HEK293 (cell line): ENCODE measurements at regions not wholly inside any gene's neighbourhood (a gene's known extent, or its start where the extent isn't known, plus 50 kb on each side); places are given as distances from the start of the nearest gene placed in this dataset.

Source experiments
- CTCF ChIA-PET: fragments of 350-600 bp; formaldehyde crosslinking; extraction: SDS; loops from one replicate; lab custom pipeline; 2021; ENCODE audit warnings: antibody characterized with exemption; lab: Yijun Ruan, JAX
- POLR2A ChIA-PET: fragments of 300-600 bp; formaldehyde crosslinking; extraction: SDS; loops from one replicate; lab custom pipeline; 2020; ENCODE audit warnings: antibody characterized with exemption, inconsistent platforms; lab: Yijun Ruan, JAX
- H3K27ac ChIP-seq: fragments of 200-500 bp; sonication (Bioruptor generic); 2 replicates; pipeline ENCODE4 v1.5.1; 2014; ENCODE audit warnings: low read depth, low read length, control low read depth, inconsistent platforms; ENCODE audit errors: extremely low read depth
- H3K36me3 ChIP-seq, 2 experiments: fragments of 200-500 bp in 1 of 2; sonication (Bioruptor generic) in 1 of 2; 1 replicate in 1 of 2; 2 replicates in 1 of 2; pipeline ENCODE4 v1.5.1; 2014 to 2017; ENCODE audit warnings: inconsistent platforms in 2 of 2, low read length in 2 of 2; ENCODE audit not compliant: control insufficient read depth in 2 of 2, insufficient read depth in 1 of 2
- H3K4me1 ChIP-seq: fragments of 200-500 bp; sonication (Bioruptor generic); 2 replicates; pipeline ENCODE4 v1.5.1; 2014; ENCODE audit warnings: mild to moderate bottlenecking, low read length, inconsistent platforms; ENCODE audit not compliant: control insufficient read depth, insufficient read depth
- H3K4me3 ChIP-seq: 2 replicates; pipeline ENCODE4 v1.5.1; 2011; ENCODE audit warnings: low read depth, mild to moderate bottlenecking, control low read depth, low read length, moderate library complexity
- H3K9me3 ChIP-seq: fragments of 200-500 bp; sonication (Bioruptor generic); 2 replicates; pipeline ENCODE4 v1.5.1; 2014; ENCODE audit warnings: low read depth, low read length, inconsistent platforms; ENCODE audit not compliant: control insufficient read depth, insufficient read depth
- ATF2 ChIP-seq: fragments of 450-650 bp; formaldehyde crosslinking; IDR thresholded peaks from 2 replicates; pipeline ENCODE4 v1.5.1; 2016; ENCODE audit warnings: missing biosample characterization, missing genetic modification characterization, low read depth
- BCL11B ChIP-seq: fragments of 450-650 bp; formaldehyde crosslinking; IDR thresholded peaks from 2 replicates; pipeline ENCODE4 v1.5.1; 2016; ENCODE audit warnings: low read depth, missing biosample characterization, missing genetic modification characterization
- HOXD13 ChIP-seq: sonication (generic); formaldehyde crosslinking; IDR thresholded peaks from 2 replicates; pipeline ENCODE4 v1.8.0; 2022; ENCODE audit warnings: missing genetic modification reagents, borderline replicate concordance
- MZF1 ChIP-seq: fragments of 450-650 bp; formaldehyde crosslinking; IDR thresholded peaks from 2 replicates; pipeline ENCODE4 v1.5.1; 2017; ENCODE audit warnings: missing biosample characterization, missing genetic modification characterization, borderline replicate concordance
- SP7 ChIP-seq: fragments of 450-650 bp; formaldehyde crosslinking; IDR thresholded peaks from 2 replicates; pipeline ENCODE4 v1.5.1; 2016; ENCODE audit warnings: missing biosample characterization, missing genetic modification characterization
- TRIM28 ChIP-seq: IDR thresholded peaks from 2 replicates; pipeline ENCODE4 v1.6.1; 2011; ENCODE audit warnings: low read length, control low read depth, borderline replicate concordance
- YY2 ChIP-seq: fragments of 450-650 bp; formaldehyde crosslinking; IDR thresholded peaks from 2 replicates; pipeline ENCODE4 v1.5.1; 2016; ENCODE audit warnings: missing biosample characterization, missing genetic modification characterization
- ZFP37 ChIP-seq: fragments of 450-650 bp; formaldehyde crosslinking; IDR thresholded peaks from 2 replicates; pipeline ENCODE4 v1.5.1; 2016; ENCODE audit warnings: missing biosample characterization, missing genetic modification characterization
- ZNF10 ChIP-seq: fragments of 450-650 bp; formaldehyde crosslinking; IDR thresholded peaks from 2 replicates; pipeline ENCODE4 v1.5.1; 2017; ENCODE audit warnings: missing biosample characterization, missing genetic modification characterization
- ZNF133 ChIP-seq: fragments of 450-650 bp; formaldehyde crosslinking; IDR thresholded peaks from 2 replicates; pipeline ENCODE4 v1.5.1; 2016; ENCODE audit warnings: missing biosample characterization, missing genetic modification characterization
- ZNF157 ChIP-seq: fragments of 450-650 bp; formaldehyde crosslinking; IDR thresholded peaks from 2 replicates; pipeline ENCODE4 v1.5.1; 2016; ENCODE audit warnings: missing biosample characterization, missing genetic modification characterization
- ZNF211 ChIP-seq: fragments of 450-650 bp; formaldehyde crosslinking; IDR thresholded peaks from 2 replicates; pipeline ENCODE4 v1.5.1; 2016; ENCODE audit warnings: low read depth, missing biosample characterization, missing genetic modification characterization
- ZNF274 ChIP-seq, 2 experiments: fragments of 200-500 bp in 1 of 2; fragments of 450-650 bp in 1 of 2; sonication (Bioruptor generic) in 1 of 2; formaldehyde crosslinking in 1 of 2; IDR thresholded peaks; 2 replicates each; pipeline versions ENCODE4 v1.5.1 to v1.6.1; 2014 to 2016; ENCODE audit warnings: borderline replicate concordance in 1 of 2, inconsistent platforms in 1 of 2, low read length in 1 of 2, missing biosample characterization in 1 of 2, missing genetic modification characterization in 1 of 2
- ZNF324 ChIP-seq: fragments of 450-650 bp; formaldehyde crosslinking; IDR thresholded peaks from 2 replicates; pipeline ENCODE4 v1.5.1; 2016; ENCODE audit warnings: missing biosample characterization, missing genetic modification characterization
- ZNF366 ChIP-seq: fragments of 450-650 bp; formaldehyde crosslinking; conservative IDR thresholded peaks from 2 replicates; pipeline ENCODE4 v1.5.1; 2016; ENCODE audit warnings: missing biosample characterization, missing genetic modification characterization
- ZNF473 ChIP-seq: fragments of 450-650 bp; formaldehyde crosslinking; IDR thresholded peaks from 2 replicates; pipeline ENCODE4 v1.5.1; 2017; ENCODE audit warnings: missing biosample characterization, missing genetic modification characterization
- ZNF501 ChIP-seq: fragments of 450-650 bp; formaldehyde crosslinking; IDR thresholded peaks from 2 replicates; pipeline ENCODE4 v1.5.1; 2016; ENCODE audit warnings: missing biosample characterization, missing genetic modification characterization
- ZNF514 ChIP-seq: fragments of 450-650 bp; formaldehyde crosslinking; IDR thresholded peaks from 2 replicates; pipeline ENCODE4 v1.5.1; 2016; ENCODE audit warnings: missing biosample characterization, missing genetic modification characterization
- ZNF555 ChIP-seq: fragments of 450-650 bp; formaldehyde crosslinking; conservative IDR thresholded peaks from 2 replicates; pipeline ENCODE4 v1.5.1; 2017; ENCODE audit warnings: missing biosample characterization, mild to moderate bottlenecking, missing genetic modification characterization, inconsistent platforms
- ZNF558 ChIP-seq: fragments of 450-650 bp; formaldehyde crosslinking; IDR thresholded peaks from 2 replicates; pipeline ENCODE4 v1.5.1; 2016; ENCODE audit warnings: missing biosample characterization, missing genetic modification characterization
- ZNF670 ChIP-seq: fragments of 450-650 bp; formaldehyde crosslinking; IDR thresholded peaks from 2 replicates; pipeline ENCODE4 v1.5.1; 2016; ENCODE audit warnings: missing biosample characterization, missing genetic modification characterization, low read depth
- ZNF785 ChIP-seq: fragments of 450-650 bp; formaldehyde crosslinking; IDR thresholded peaks from 2 replicates; pipeline ENCODE4 v1.5.1; 2016; ENCODE audit warnings: missing biosample characterization, missing genetic modification characterization
- ZNF830 ChIP-seq: fragments of 450-650 bp; IDR thresholded peaks from 2 replicates; pipeline ENCODE4 v1.5.0; 2018; ENCODE audit warnings: missing biosample characterization, missing genetic modification characterization, low read depth, mild to moderate bottlenecking, moderate library complexity
- TF ChIP-seq, protein P1 (sequence below): fragments of 450-650 bp; formaldehyde crosslinking; IDR thresholded peaks from 2 replicates; pipeline ENCODE4 v1.5.1; 2017; ENCODE audit warnings: missing biosample characterization, missing genetic modification characterization
- TF ChIP-seq, protein P2 (sequence below): fragments of 450-650 bp; formaldehyde crosslinking; optimal IDR thresholded peaks from 2 replicates; pipeline ENCODE3; 2016; ENCODE audit warnings: missing biosample characterization, mild to moderate bottlenecking, missing genetic modification characterization
- TF ChIP-seq, protein P3 (sequence below): sonication (generic); formaldehyde crosslinking; IDR thresholded peaks from 2 replicates; pipeline ENCODE4 v1.8.1; 2022; ENCODE audit warnings: mild to moderate bottlenecking, moderate library complexity, missing genetic modification reagents
- TF ChIP-seq, protein P4 (sequence below): fragments of 450-650 bp; formaldehyde crosslinking; IDR thresholded peaks from 2 replicates; pipeline ENCODE4 v1.5.1; 2016; ENCODE audit warnings: missing biosample characterization, missing genetic modification characterization
- TF ChIP-seq, protein P5 (sequence below): fragments of 450-650 bp; IDR thresholded peaks from 2 replicates; pipeline ENCODE4 v1.5.1; 2018; ENCODE audit warnings: missing biosample characterization, missing genetic modification characterization

- H3K9me3 ChIP-seq = no peaks in the 10 kb centered on the region; the same call in none of the 2 replicates
- TF ChIP-seq ZNF211 (tag by site-specific recombination) = no peak
- TF ChIP-seq TRIM28 = no peak
- TF ChIP-seq ZNF785 (tag by site-specific recombination) = no peak
- no peak for TF ChIP-seq BCL11B (tag by site-specific recombination)
- ChIA-PET CTCF (no interaction called here), POLR2A (no interaction called here)
- no peak overlapping the region for H3K27ac ChIP-seq
- H3K4me3 ChIP-seq = no peak overlapping the region
- H3K4me1 ChIP-seq = no peaks in the 10 kb centered on the region
- H3K36me3 ChIP-seq = no peaks in the 10 kb centered on the region
Observed at GRCh38 chr21:20647607-20648006, 350.6 kb upstream of the NCAM2 start.

DNA sequence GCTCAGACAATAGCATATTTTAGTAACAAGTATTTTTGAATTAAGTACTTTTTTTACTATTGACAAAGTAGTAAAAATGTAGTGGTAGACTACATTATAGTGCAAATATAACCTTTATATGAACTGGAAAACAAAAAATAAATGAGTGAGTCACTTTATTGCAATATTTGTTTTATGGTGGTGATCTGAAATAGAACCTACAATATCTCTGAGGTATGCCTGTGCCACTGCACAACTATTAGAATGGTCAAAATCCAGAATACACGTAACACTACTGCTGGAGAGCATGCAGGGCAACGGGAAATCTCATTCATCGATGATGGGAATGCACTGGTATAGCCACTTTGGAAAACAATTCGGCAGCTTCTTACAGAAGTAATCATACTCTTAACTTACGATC is 349.0 kb upstream of the NCAM2 start:
- TF ChIP-seq ZNF133 (tag by site-specific recombination) (no peak), ZNF157 (no peak), ZFP37 (tag by site-specific recombination) (no peak), ZNF830 (no peak), ZNF514 (no peak), ZNF473 (no peak), ZNF10 (tag by site-specific recombination) (no peak), ZNF670 (tag by site-specific recombination) (no peak), YY2 (tag by site-specific recombination) (no peak), ZNF324 (tag by site-specific recombination) (no peak)
- TF ChIP-seq, protein P1, sequence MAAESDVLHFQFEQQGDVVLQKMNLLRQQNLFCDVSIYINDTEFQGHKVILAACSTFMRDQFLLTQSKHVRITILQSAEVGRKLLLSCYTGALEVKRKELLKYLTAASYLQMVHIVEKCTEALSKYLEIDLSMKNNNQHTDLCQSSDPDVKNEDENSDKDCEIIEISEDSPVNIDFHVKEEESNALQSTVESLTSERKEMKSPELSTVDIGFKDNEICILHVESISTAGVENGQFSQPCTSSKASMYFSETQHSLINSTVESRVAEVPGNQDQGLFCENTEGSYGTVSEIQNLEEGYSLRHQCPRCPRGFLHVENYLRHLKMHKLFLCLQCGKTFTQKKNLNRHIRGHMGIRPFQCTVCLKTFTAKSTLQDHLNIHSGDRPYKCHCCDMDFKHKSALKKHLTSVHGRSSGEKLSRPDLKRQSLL = no peak
- TF ChIP-seq, protein P2, sequence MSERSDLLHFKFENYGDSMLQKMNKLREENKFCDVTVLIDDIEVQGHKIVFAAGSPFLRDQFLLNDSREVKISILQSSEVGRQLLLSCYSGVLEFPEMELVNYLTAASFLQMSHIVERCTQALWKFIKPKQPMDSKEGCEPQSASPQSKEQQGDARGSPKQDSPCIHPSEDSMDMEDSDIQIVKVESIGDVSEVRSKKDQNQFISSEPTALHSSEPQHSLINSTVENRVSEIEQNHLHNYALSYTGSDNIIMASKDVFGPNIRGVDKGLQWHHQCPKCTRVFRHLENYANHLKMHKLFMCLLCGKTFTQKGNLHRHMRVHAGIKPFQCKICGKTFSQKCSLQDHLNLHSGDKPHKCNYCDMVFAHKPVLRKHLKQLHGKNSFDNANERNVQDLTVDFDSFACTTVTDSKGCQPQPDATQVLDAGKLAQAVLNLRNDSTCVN (tag by site-specific recombination) = no peak
- TF ChIP-seq, protein P3, sequence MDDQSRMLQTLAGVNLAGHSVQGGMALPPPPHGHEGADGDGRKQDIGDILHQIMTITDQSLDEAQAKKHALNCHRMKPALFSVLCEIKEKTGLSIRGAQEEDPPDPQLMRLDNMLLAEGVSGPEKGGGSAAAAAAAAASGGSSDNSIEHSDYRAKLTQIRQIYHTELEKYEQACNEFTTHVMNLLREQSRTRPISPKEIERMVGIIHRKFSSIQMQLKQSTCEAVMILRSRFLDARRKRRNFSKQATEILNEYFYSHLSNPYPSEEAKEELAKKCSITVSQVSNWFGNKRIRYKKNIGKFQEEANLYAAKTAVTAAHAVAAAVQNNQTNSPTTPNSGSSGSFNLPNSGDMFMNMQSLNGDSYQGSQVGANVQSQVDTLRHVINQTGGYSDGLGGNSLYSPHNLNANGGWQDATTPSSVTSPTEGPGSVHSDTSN (CRISPR knock-in tag) = no peak
- TF ChIP-seq, all 188 proteins: peak for 0
- Histone ChIP-seq H3K4me3 (no peak overlapping the region), H3K36me3 (no peaks in the 10 kb centered on the region), H3K27ac (no peak overlapping the region), H3K9me3 (0 out of 2 replicates have a peak, but pooled peaks cover 2% of the 10 kb centered on the region), H3K4me1 (no peaks in the 10 kb centered on the region)
- ChIA-PET POLR2A (no interaction called here), CTCF (no interaction called here)

- Histone ChIP-seq H3K27ac (no peak overlapping the region), H3K4me3 (no peak overlapping the region), H3K9me3 (0 out of 2 replicates have a peak, but pooled peaks cover 2% of the 10 kb centered on the region), H3K4me1 (no peaks in the 10 kb centered on the region), H3K36me3 (no peaks in the 10 kb centered on the region)
- POLR2A ChIA-PET = no interaction called here
- CTCF ChIA-PET = interaction anchor here (0.6 kb wide), 1 partner anchor 69 kb away, joined by 3 read pairs; no protein-coding TSS in a partner anchor
- TF ChIP-seq ZNF501 (tag by site-specific recombination) (no peak), ZNF558 (tag by site-specific recombination) (no peak), ZNF555 (tag by site-specific recombination) (no peak), ZNF366 (tag by site-specific recombination) (no peak), SP7 (tag by site-specific recombination) (no peak), ATF2 (tag by site-specific recombination) (no peak), MZF1 (tag by site-specific recombination) (no peak), HOXD13 (CRISPR knock-in tag) (no peak), ZNF274 (IDR thresholded peaks at IDR 0.05; ENCODE audit: low read length) (no peak), ZNF274 (tag by site-specific recombination; IDR thresholded peaks at IDR 0.05; ENCODE audit: borderline replicate concordance) (no peak)
- TF ChIP-seq, protein P4, sequence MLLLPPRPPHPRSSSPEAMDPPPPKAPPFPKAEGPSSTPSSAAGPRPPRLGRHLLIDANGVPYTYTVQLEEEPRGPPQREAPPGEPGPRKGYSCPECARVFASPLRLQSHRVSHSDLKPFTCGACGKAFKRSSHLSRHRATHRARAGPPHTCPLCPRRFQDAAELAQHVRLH (tag by site-specific recombination) = no peak
- TF ChIP-seq, protein P5, sequence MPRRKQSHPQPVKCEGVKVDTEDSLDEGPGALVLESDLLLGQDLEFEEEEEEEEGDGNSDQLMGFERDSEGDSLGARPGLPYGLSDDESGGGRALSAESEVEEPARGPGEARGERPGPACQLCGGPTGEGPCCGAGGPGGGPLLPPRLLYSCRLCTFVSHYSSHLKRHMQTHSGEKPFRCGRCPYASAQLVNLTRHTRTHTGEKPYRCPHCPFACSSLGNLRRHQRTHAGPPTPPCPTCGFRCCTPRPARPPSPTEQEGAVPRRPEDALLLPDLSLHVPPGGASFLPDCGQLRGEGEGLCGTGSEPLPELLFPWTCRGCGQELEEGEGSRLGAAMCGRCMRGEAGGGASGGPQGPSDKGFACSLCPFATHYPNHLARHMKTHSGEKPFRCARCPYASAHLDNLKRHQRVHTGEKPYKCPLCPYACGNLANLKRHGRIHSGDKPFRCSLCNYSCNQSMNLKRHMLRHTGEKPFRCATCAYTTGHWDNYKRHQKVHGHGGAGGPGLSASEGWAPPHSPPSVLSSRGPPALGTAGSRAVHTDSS (tag by site-specific recombination) = no peak
Observed at GRCh38 chr21:20652846-20653245, 345.4 kb upstream of the NCAM2 start.
